ENCODE measurements at regions not wholly inside any gene's neighbourhood (a gene's known extent, or its start where the extent isn't known, plus 50 kb on each side); places are given as distances from the start of the nearest gene placed in this dataset.

- TF ChIP-seq CTCF (IDR thresholded peaks at IDR 0.05; ENCODE audit: poor library complexity, severe bottlenecking): no peak
- no peak for TF ChIP-seq RAD21 (conservative IDR thresholded peaks at IDR 0.05)
- no peak for TF ChIP-seq REST (IDR thresholded peaks at IDR 0.05; ENCODE audit: borderline replicate concordance)
These were observed 70.0 kb downstream of the TTC6 start for GRCh38 chr14:37665479-37665878.

Data from neural cell (in vitro differentiated cells).